HepG2 (cell line): ENCODE measurements at regions not wholly inside any gene's neighbourhood (a gene's known extent, or its start where the extent isn't known, plus 50 kb on each side); places are given as distances from the start of the nearest gene placed in this dataset.

Source experiments
- CTCF ChIP-seq: sonication (generic); formaldehyde crosslinking; IDR thresholded peaks from 2 replicates; pipeline ENCODE4 v1.5.0; 2020; ENCODE audit warnings: mild to moderate bottlenecking, missing genetic modification reagents, moderate library complexity
- POLR2A ChIP-seq, 2 experiments: IDR thresholded peaks; 2 replicates each; pipeline ENCODE4 v1.6.1; 2011; ENCODE audit warnings: low read depth in 2 of 2, low read length in 2 of 2, mild to moderate bottlenecking in 1 of 2, moderate library complexity in 1 of 2; ENCODE audit not compliant: insufficient read depth in 1 of 2
- TAF1 ChIP-seq: sonication (generic); formaldehyde crosslinking; IDR thresholded peaks from 2 replicates; pipeline ENCODE4 v1.4.0; 2020; ENCODE audit warnings: missing genetic modification reagents
- YY1 ChIP-seq: IDR thresholded peaks from 2 replicates; pipeline ENCODE4 v1.6.1; 2011; ENCODE audit warnings: low read length, low read depth, moderate library complexity, mild to moderate bottlenecking; ENCODE audit not compliant: insufficient read depth, insufficient replicate concordance
- ZNF24 ChIP-seq: fragments of 450-650 bp; IDR thresholded peaks from 2 replicates; pipeline ENCODE4 v1.6.1; 2017; ENCODE audit warnings: antibody characterized with exemption, mild to moderate bottlenecking
- ZNF282 ChIP-seq: fragments of 450-650 bp; IDR thresholded peaks from 2 replicates; pipeline ENCODE4 v1.6.1; 2018; ENCODE audit not compliant: partially characterized antibody
- TF ChIP-seq, protein P1 (sequence below): sonication (generic); formaldehyde crosslinking; IDR thresholded peaks from 2 replicates; pipeline ENCODE4 v1.4.0; 2020; ENCODE audit warnings: mild to moderate bottlenecking, missing genetic modification reagents

DNA sequence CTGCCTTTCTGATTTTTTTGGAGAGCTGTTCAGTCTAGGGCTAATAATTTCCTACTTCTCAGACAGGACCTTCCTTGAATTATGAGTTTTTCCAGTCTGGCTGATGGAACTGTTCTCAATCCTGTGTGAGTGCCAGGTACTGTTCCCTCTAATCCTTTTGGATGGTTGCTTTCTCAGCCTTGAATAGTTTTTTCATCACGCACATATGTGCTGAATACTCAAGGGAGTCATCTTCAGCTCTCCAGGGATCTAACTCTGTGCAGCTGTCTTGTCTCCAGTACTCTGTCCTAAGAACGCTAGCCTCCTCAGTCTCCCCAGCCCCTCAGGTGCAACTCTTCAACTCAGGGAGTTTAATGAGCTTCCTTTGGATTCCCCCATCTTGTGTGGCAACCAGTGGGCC is 93.2 kb downstream of the GASK1B start:
- TF ChIP-seq TAF1 (CRISPR knock-in tag) (no peak), ZNF282 (no peak), POLR2A (IDR thresholded peaks at IDR 0.05; ENCODE audit: insufficient read depth in 1 of 2, low read depth in 2 of 2, low read length in 2 of 2) (no peak), CTCF (no peak), YY1 (no peak), ZNF24 (no peak)
- TF ChIP-seq, protein P1, sequence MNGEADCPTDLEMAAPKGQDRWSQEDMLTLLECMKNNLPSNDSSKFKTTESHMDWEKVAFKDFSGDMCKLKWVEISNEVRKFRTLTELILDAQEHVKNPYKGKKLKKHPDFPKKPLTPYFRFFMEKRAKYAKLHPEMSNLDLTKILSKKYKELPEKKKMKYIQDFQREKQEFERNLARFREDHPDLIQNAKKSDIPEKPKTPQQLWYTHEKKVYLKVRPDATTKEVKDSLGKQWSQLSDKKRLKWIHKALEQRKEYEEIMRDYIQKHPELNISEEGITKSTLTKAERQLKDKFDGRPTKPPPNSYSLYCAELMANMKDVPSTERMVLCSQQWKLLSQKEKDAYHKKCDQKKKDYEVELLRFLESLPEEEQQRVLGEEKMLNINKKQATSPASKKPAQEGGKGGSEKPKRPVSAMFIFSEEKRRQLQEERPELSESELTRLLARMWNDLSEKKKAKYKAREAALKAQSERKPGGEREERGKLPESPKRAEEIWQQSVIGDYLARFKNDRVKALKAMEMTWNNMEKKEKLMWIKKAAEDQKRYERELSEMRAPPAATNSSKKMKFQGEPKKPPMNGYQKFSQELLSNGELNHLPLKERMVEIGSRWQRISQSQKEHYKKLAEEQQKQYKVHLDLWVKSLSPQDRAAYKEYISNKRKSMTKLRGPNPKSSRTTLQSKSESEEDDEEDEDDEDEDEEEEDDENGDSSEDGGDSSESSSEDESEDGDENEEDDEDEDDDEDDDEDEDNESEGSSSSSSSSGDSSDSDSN (CRISPR knock-in tag) = no peak
